ENCODE measurements at regions not wholly inside any gene's neighbourhood (a gene's known extent, or its start where the extent isn't known, plus 50 kb on each side); places are given as distances from the start of the nearest gene placed in this dataset.
A peak's percentile ranks its signal among the peaks of the same experiment; 100 is the strongest.

- H3K27ac ChIP-seq, result no peak overlapping the region
- no peak for TF ChIP-seq CTCF (IDR thresholded peaks at IDR 0.05)
- WGBS, 3 donors, result 69 to 82% (median 71%) methylated on average over 9 of the region's 9 CpGs
- no peaks in the 10 kb centered on the region for H3K9me3 ChIP-seq
- intact Hi-C loops (cut with DNase I), result loop anchor here in 1 of 2 donors (5.0 kb wide), 1 partner anchor 46 kb away; no protein-coding TSS in a partner anchor
- H3K4me3 ChIP-seq, result no peak overlapping the region
- DNase-seq (peak in 1 of 2 donors; percentile 62), ATAC-seq (peak in 1 of 4 donors; percentile 62)
- H3K36me3 ChIP-seq (ENCODE audit: insufficient read depth in 1 of 2, low read depth in 1 of 2), result no peaks in the 10 kb centered on the region
- no peaks in the 10 kb centered on the region for H3K27me3 ChIP-seq (ENCODE audit: insufficient read depth in 3 of 3, low read length in 2 of 3)
- H3K4me1 ChIP-seq, result no peaks in the 10 kb centered on the region
Measured at GRCh38 chr10:29881336-29881771, 178.0 kb downstream of the JCAD start.

- no peak overlapping the region for H3K4me3 ChIP-seq
- no peak overlapping the region for H3K27ac ChIP-seq
- ATAC-seq, result no peak
- no peaks in the 10 kb centered on the region for H3K36me3 ChIP-seq (ENCODE audit: insufficient read depth in 1 of 2, low read depth in 1 of 2)
- DNase-seq, result no peak
- H3K9me3 ChIP-seq, result no peaks in the 10 kb centered on the region
- H3K4me1 ChIP-seq, result no peaks in the 10 kb centered on the region
- TF ChIP-seq CTCF (IDR thresholded peaks at IDR 0.05), result no peak
- 92 to 94% (median 93%) methylated on average over 5 of the region's 5 CpGs for WGBS, 3 donors
- no peaks in the 10 kb centered on the region for H3K27me3 ChIP-seq (ENCODE audit: insufficient read depth in 3 of 3, low read length in 2 of 3)
- intact Hi-C loops (cut with DNase I), result loop anchor here in 1 of 2 donors (5.0 kb wide), 1 partner anchor 46 kb away; no protein-coding TSS in a partner anchor
Measured at GRCh38 chr10:29880856-29881255, 178.5 kb downstream of the JCAD start.

GRCh38 chr10:29879862-29880261 lies 179.5 kb downstream of the JCAD start:
- intact Hi-C loops (cut with DNase I), result loop anchor here in 1 of 2 donors (5.0 kb wide), 1 partner anchor 47 kb away; no protein-coding TSS in a partner anchor
- no peak for TF ChIP-seq CTCF (IDR thresholded peaks at IDR 0.05)
- no peaks in the 10 kb centered on the region for H3K4me1 ChIP-seq
- WGBS, 3 donors, result 58 to 85% (median 73%) methylated on average over 4 of the region's 4 CpGs
- H3K36me3 ChIP-seq (ENCODE audit: insufficient read depth in 1 of 2, low read depth in 1 of 2), result no peaks in the 10 kb centered on the region
- no peaks in the 10 kb centered on the region for H3K9me3 ChIP-seq
- ATAC-seq (no peak), DNase-seq (no peak)
- no peak overlapping the region for H3K27ac ChIP-seq
- H3K27me3 ChIP-seq (ENCODE audit: insufficient read depth in 3 of 3, low read length in 2 of 3), result no peaks in the 10 kb centered on the region
- no peak overlapping the region for H3K4me3 ChIP-seq

- H3K4me3 ChIP-seq, result no peak overlapping the region
- H3K9me3 ChIP-seq, result no peaks in the 10 kb centered on the region
- 73 to 82% (median 79%) methylated on average over 10 of the region's 10 CpGs for WGBS, 3 donors
- ATAC-seq (no peak), DNase-seq (no peak)
- no peaks in the 10 kb centered on the region for H3K36me3 ChIP-seq (ENCODE audit: insufficient read depth in 1 of 2, low read depth in 1 of 2)
- no peak overlapping the region for H3K27ac ChIP-seq
- no peak for TF ChIP-seq CTCF (IDR thresholded peaks at IDR 0.05)
- intact Hi-C loops (cut with DNase I), result no loop called here
- H3K27me3 ChIP-seq (ENCODE audit: insufficient read depth in 3 of 3, low read length in 2 of 3), result no peaks in the 10 kb centered on the region
- no peaks in the 10 kb centered on the region for H3K4me1 ChIP-seq
Measured at GRCh38 chr10:29878492-29878891, 180.9 kb downstream of the JCAD start.
